GM23338 (cell line): ENCODE measurements at regions not wholly inside any gene's neighbourhood (a gene's known extent, or its start where the extent isn't known, plus 50 kb on each side); places are given as distances from the start of the nearest gene placed in this dataset.

Source experiments
- ATAC-seq: fragments of 200-7000 bp; cut with Tn5 transposase; 3 replicates; pipeline ENCODE4 v1.9.1; 2020
- DNase-seq: peaks from one replicate; pipeline ENCODE4 v3.0.0-alpha.2; 2015; ENCODE audit warnings: low spot score
- H2AFZ ChIP-seq: fragments of 200-600 bp; sonication (generic); 2 replicates; pipeline ENCODE4 v1.8.0; 2016; ENCODE audit warnings: antibody characterized with exemption, mild to moderate bottlenecking, moderate library complexity
- H3F3A ChIP-seq: fragments of 200-600 bp; sonication (generic); replicated peaks from 2 replicates; pipeline ENCODE4 v1.8.0; 2017; ENCODE audit warnings: antibody characterized with exemption, mixed run types, low read depth
- H3K27ac ChIP-seq: fragments of 200-600 bp; sonication (generic); 2 replicates; pipeline ENCODE4 v1.6.1; 2016; ENCODE audit warnings: low read depth
- H3K27me3 ChIP-seq: fragments of 200-600 bp; sonication (generic); 2 replicates; pipeline ENCODE4 v1.8.0; 2016; ENCODE audit warnings: mild to moderate bottlenecking, mixed run types, moderate library complexity; ENCODE audit not compliant: insufficient read depth
- H3K36me3 ChIP-seq: fragments of 200-600 bp; sonication (generic); 2 replicates; pipeline ENCODE4 v1.8.0; 2016; ENCODE audit warnings: mild to moderate bottlenecking; ENCODE audit not compliant: insufficient read depth
- H3K4me1 ChIP-seq: fragments of 200-600 bp; sonication (generic); 2 replicates; pipeline ENCODE4 v1.8.0; 2016; ENCODE audit warnings: mild to moderate bottlenecking, moderate library complexity; ENCODE audit not compliant: insufficient read depth
- H3K4me2 ChIP-seq: fragments of 200-600 bp; sonication (generic); 2 replicates; pipeline ENCODE4 v1.7.1; 2017; ENCODE audit warnings: mixed run types
- H3K4me3 ChIP-seq: fragments of 200-600 bp; sonication (generic); 2 replicates; pipeline ENCODE4 v1.6.1; 2016; ENCODE audit warnings: mixed run types
- H3K79me2 ChIP-seq: fragments of 200-600 bp; sonication (generic); replicated peaks from 2 replicates; pipeline ENCODE4 v1.8.0; 2017; ENCODE audit warnings: mild to moderate bottlenecking; ENCODE audit not compliant: insufficient read depth
- H3K9me2 ChIP-seq: fragments of 200-600 bp; sonication (generic); 2 replicates; pipeline ENCODE4 v1.8.0; 2017; ENCODE audit not compliant: insufficient read depth
- H4K20me1 ChIP-seq: fragments of 200-600 bp; sonication (generic); replicated peaks from 2 replicates; pipeline ENCODE4 v1.8.0; 2017; ENCODE audit warnings: mild to moderate bottlenecking; ENCODE audit not compliant: insufficient read depth
- H3K27ac Mint-ChIP-seq: 2 replicates; pipeline ENCODE4 v1.8.0; 2020; ENCODE audit warnings: inconsistent platforms, mild to moderate bottlenecking, moderate library complexity, mixed read lengths
- H3K27me3 Mint-ChIP-seq: 3 replicates; pipeline ENCODE4 v1.8.0; 2022; ENCODE audit warnings: low read depth, mild to moderate bottlenecking, moderate library complexity, mixed read lengths, inconsistent platforms; ENCODE audit not compliant: insufficient read depth, poor library complexity
- H3K36me3 Mint-ChIP-seq: 3 replicates; pipeline ENCODE4 v1.8.0; 2021; ENCODE audit warnings: low read depth, mild to moderate bottlenecking, inconsistent platforms, moderate library complexity, mixed read lengths
- H3K4me1 Mint-ChIP-seq: 3 replicates; pipeline ENCODE4 v1.8.0; 2020; ENCODE audit warnings: mild to moderate bottlenecking, inconsistent platforms, mixed read lengths
- H3K4me3 Mint-ChIP-seq: 3 replicates; pipeline ENCODE4 v1.8.0; 2021; ENCODE audit warnings: moderate library complexity, mild to moderate bottlenecking, inconsistent platforms, mixed read lengths
- H3K9me3 Mint-ChIP-seq: 3 replicates; pipeline ENCODE4 v1.8.0; 2020; ENCODE audit warnings: moderate library complexity, mild to moderate bottlenecking, inconsistent platforms, mixed read lengths
- CREB1 ChIP-seq: fragments of 250-450 bp; sonication (Bioruptor Pico); IDR thresholded peaks from 2 replicates; pipeline ENCODE4 v1.5.0; 2020; ENCODE audit warnings: low read depth, mild to moderate bottlenecking, moderate library complexity
- CTCF ChIP-seq, 2 experiments: fragments of 200-600 bp in 1 of 2; sonication (generic) in 1 of 2; conservative IDR thresholded peaks; 2 replicates each; pipeline versions ENCODE4 v1.5.1 to v1.6.1; 2016 to 2017; ENCODE audit warnings: antibody characterized with exemption in 2 of 2, low read depth in 2 of 2, mild to moderate bottlenecking in 2 of 2, moderate library complexity in 1 of 2
- ETS1 ChIP-seq: IDR thresholded peaks from 2 replicates; pipeline ENCODE4 v1.6.1; 2016; ENCODE audit warnings: antibody characterized with exemption
- EZH2 ChIP-seq: fragments of 200-600 bp; sonication (generic); IDR thresholded peaks from one replicate; pipeline ENCODE4 v1.8.0; 2017; ENCODE audit warnings: antibody characterized with exemption, mild to moderate bottlenecking, low read depth; ENCODE audit not compliant: unreplicated experiment
- EZH2phosphoT487 ChIP-seq: fragments of 200-600 bp; sonication (generic); IDR thresholded peaks from one replicate; pipeline ENCODE4 v1.8.1; 2018; ENCODE audit warnings: antibody characterized with exemption; ENCODE audit not compliant: unreplicated experiment
- JUNB ChIP-seq: IDR thresholded peaks from one replicate; pipeline ENCODE4 v1.6.1; 2016; ENCODE audit warnings: antibody characterized with exemption; ENCODE audit not compliant: unreplicated experiment
- NANOG ChIP-seq: IDR thresholded peaks from 2 replicates; pipeline ENCODE4 v1.6.1; 2016; ENCODE audit warnings: antibody characterized with exemption, borderline replicate concordance
- POLR2AphosphoS5 ChIP-seq: IDR thresholded peaks from 2 replicates; pipeline ENCODE4 v1.6.1; 2016; ENCODE audit warnings: antibody characterized with exemption, low read depth
- REST ChIP-seq: IDR thresholded peaks from one replicate; pipeline ENCODE4 v1.6.1; 2018; ENCODE audit warnings: antibody characterized with exemption; ENCODE audit not compliant: unreplicated experiment
- STAT1 ChIP-seq: IDR thresholded peaks from one replicate; pipeline ENCODE4 v1.6.1; 2016; ENCODE audit warnings: antibody characterized with exemption; ENCODE audit not compliant: unreplicated experiment
- ZNF114 ChIP-seq: fragments of 250-450 bp; sonication (Bioruptor Pico); IDR thresholded peaks from 2 replicates; pipeline ENCODE4 v1.5.0; 2020; ENCODE audit warnings: mild to moderate bottlenecking, moderate library complexity
- ZNF331 ChIP-seq: fragments of 250-450 bp; sonication (Bioruptor Pico); IDR thresholded peaks from 2 replicates; pipeline ENCODE4 v1.5.0; 2020; ENCODE audit warnings: low read depth, mild to moderate bottlenecking, moderate library complexity
- ZNF462 ChIP-seq: fragments of 250-450 bp; sonication (Bioruptor Pico); IDR thresholded peaks from 2 replicates; pipeline ENCODE4 v1.5.0; 2020; ENCODE audit warnings: mild to moderate bottlenecking, moderate library complexity

GRCh38 chr9:134548185-134548584 is 93.4 kb upstream of the COL5A1 start:
- H3K9me2 ChIP-seq = no peaks in the 10 kb centered on the region
- 0 out of 3 replicates have a peak, but pooled peaks cover 2% of the 10 kb centered on the region for H3K36me3 Mint-ChIP-seq
- no peaks in the 10 kb centered on the region for H3F3A ChIP-seq
- no peak overlapping the region for H2AFZ ChIP-seq
- H3K4me2 ChIP-seq = no peak overlapping the region
- DNase-seq (no peak), ATAC-seq (no peak)
- no peaks in the 10 kb centered on the region for H4K20me1 ChIP-seq
- H3K4me1 ChIP-seq = 0 out of 2 replicates have a peak, but pooled peaks cover 3% of the 10 kb centered on the region
- H3K27ac ChIP-seq = no peak overlapping the region
- no peak overlapping the region for H3K4me3 ChIP-seq
- no peaks in the 10 kb centered on the region for H3K79me2 ChIP-seq
- H3K4me1 Mint-ChIP-seq = peaks cover 10% of the 10 kb centered on the region; the same call in 2 of the 3 replicates
- peaks cover 3% of the 10 kb centered on the region; the same call in 1 of the 3 replicates for H3K9me3 Mint-ChIP-seq
- H3K36me3 ChIP-seq = no peaks in the 10 kb centered on the region
- TF ChIP-seq CTCF (conservative IDR thresholded peaks at IDR 0.05; ENCODE audit: low read depth in 2 of 2) (no peak), ETS1 (no peak), EZH2phosphoT487 (no peak), REST (no peak), POLR2AphosphoS5 (no peak), ZNF114 (no peak), STAT1 (no peak), EZH2 (no peak), ZNF462 (no peak), CREB1 (no peak), NANOG (no peak), JUNB (no peak), ZNF331 (CRISPR knock-in tag) (no peak)
- H3K4me3 Mint-ChIP-seq = no peak overlapping the region
- no peak overlapping the region for H3K27ac Mint-ChIP-seq
- H3K27me3 Mint-ChIP-seq = peaks cover 4% of the 10 kb centered on the region
- H3K27me3 ChIP-seq = no peaks in the 10 kb centered on the region
